T1000 (cell line): ENCODE measurements at regions not wholly inside any gene's neighbourhood (a gene's known extent, or its start where the extent isn't known, plus 50 kb on each side); places are given as distances from the start of the nearest gene placed in this dataset.

ENCODE experiments used
- DNase-seq: peaks from one replicate; lab custom pipeline; 2025; ENCODE audit warnings: mixed read lengths; lab: John Stamatoyannopoulos, UW

DNA sequence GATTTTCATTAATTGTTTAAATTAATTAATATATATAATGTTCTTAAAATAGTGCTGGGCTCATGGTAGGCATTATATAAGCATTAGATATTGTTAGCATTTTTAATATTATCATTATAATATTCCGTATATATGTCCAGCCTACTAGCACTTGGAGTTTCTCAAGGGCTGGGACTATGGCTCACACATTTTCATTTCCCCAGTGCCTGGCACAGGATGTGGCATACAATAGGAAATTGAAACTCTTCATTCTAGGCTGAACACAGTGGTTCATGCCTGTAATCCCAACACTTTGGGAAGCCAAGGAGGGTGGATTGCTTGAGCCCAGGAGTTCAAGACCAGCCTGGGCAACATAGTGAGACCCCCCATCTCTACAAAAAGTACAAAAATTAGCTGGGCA lies 170.4 kb downstream of the RSL24D1 start:
- DNase-seq, result no peak

DNA sequence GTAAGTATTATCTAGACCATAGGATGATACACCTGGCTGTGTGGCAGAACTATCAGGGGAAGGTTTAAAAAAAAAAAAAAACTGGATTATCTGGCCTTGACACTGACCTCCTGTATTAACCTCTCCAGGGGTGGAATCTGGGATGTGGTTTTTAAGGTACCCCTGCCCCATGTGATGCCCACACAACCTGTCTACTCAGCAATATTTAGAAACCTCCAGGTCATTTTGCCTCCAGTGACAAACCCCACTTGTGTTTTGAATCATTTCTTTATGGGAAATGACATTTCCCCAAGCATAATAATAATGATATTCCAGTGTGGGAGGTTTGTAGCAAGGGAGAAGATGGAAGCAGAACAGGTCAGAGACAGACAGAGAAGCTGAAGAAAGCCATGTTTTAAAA lies 179.1 kb downstream of the RSL24D1 start:
- DNase-seq, result no peak

DNA sequence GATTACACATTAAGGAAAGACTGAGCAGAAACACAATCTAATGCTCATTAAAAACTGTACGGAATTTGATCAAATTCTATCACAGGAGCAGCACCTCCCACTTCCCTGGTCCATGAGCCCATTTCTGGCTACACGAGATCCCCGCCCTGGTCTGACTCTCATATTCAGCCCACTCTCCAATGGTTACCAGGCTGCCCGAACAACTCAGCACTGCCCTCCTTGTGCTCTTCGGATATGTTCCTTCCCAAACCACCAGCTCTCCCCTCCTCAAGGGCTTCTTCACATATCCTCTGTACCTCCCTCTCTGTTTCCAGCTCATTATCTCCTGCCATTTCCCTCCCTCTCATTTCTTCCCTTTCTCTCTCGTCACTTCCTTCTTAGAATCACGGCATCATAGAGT lies 180.5 kb downstream of the RSL24D1 start:
- no peak for DNase-seq

DNA sequence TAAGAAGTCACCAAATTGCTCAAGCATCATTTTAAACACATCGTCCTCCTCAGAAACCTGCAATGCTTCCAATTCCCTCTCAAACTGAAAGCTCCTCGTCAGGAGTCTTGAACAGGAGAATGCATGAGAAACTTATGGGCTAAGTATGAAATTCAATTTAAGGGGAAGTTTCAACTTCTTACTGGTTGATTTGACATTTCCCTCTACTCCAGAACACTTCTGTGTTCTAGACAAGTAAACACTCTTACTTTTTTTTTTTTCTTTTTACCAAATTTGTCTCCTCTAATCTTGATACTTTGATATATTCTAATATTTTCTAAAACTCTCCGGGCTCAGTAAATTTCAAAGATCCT lies 181.7 kb downstream of the RSL24D1 start:
- DNase-seq, result no peak

DNA sequence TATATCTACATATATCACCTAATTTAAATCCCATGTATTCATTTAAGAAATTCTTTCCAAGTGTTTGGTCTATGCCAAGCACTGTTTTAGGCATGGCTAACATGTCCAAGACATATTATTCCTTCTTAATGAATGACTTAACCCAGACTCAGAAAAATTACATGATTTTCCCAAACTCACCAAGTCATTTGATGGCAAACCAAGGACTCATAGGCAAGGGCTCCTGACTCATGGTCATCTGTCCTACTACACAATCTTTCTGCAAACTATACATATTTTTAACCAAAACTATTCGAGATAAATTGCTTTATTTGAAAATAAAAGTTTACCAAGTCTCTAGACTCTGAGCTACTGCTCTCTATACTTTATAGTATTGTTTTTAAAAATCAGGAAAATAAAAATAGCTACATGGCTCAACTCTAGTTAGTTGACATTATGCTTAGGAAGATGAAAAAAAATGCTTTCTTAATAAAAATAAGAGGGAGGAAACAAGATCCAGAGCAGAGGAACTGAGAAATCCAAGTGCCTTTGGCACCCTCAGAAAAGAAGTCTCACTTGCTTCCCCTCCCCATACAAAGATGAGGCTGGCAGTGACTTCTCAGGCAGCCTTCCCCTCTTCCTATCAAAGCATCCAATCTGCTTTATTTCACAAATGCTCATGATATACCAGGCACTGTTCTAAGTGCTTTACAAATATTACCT lies 182.2 kb downstream of the RSL24D1 start:
- no peak for DNase-seq

DNA sequence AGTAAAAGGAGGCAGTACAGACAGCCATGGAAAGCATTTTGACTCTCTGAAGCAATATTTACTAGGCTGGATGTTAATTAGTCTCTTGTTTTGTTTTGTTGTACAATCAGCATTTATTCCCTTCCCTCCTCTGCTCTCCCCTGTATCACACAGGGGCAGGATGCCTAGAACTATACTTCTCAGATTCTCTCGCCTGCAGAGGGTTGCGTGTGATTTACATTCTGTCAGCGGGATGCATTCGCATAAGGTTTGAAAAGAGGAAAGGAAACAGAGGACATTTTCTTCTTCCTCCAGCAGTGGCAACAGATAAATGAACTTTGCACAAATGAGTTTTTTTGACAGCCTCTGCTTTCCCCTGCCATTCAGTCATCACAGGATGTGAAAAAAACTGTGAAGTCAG lies 188.3 kb downstream of the RSL24D1 start:
- DNase-seq, result no peak

DNA sequence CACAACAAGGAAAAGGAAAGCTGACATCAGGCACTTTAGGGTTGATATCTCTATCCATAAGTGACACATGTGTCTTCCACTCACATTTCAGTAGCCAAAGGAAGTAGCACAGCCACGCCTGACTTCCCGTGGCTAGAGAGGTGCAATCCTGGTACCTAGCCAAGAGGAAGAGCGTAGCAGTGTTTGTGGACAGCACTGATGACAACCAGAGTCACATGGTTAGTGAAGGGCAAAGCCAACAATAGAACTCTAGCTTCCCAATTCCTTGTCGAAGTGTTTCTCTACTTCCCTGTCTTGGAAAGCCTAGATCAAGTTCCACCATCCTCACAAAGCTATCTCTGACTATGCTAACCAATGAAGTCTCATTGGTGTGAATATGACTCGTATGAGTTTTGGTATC lies 189.2 kb downstream of the RSL24D1 start:
- no peak for DNase-seq

DNA sequence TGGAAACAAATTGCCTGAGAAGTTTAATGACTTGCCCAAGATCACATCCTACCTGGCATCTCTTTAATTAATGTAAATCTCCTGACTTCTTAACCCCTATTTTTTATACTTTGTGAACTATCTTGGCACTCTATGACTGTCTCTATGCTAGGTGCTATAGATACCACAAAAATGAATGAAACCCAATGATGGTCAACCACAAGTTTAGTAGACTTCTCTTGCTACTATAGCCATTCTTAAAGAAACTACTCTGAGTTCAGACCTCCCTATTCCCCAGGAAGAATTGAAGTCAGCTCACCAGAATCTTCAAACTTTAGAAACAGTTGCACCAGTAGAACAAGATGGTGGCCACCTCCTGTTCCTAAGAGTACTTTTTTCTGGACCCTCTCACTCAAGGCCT lies 191.1 kb downstream of the RSL24D1 start:
- no peak for DNase-seq

DNA sequence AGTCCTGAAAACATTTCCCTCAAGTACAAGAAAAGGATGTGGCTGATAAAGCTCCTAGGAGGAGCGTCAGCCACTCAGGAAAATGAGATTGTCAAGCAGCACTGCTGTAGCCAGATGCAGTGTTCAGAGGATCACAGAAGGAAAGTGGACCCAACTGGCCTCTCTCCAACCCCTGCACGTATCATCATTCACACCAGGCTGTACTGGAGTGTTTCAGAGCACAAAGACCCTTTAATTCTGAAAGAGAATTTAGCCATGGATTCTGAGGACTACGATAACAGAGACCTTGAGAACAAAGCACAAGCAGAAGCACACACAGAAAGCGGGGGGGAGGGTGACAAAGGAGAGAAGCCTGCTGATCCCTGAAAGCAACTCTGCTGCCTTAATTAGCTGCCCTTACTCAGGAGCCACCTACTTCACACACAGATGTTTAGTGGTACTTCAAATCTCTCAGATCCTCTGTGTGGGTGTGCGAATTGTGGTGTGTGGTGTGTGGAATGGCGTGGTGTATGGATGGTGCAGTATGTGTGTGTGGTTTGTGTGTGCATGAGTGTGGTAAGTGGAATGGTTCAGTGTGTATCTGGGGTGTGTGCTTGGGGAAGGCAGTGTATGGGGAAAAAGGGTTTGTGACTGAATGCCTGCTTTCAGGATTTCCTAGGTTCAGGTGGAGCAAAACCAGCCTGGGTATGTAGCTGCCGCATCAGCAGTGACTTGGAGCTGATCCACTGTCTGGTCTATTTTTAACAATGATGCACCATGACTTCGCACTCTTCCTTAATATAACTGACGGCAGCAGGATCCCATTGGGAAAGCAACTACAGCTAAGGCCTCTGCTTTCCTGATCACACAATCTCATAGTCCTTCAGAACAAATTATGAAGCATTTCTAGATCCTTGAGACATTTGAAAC lies 192.5 kb downstream of the RSL24D1 start:
- no peak for DNase-seq

DNA sequence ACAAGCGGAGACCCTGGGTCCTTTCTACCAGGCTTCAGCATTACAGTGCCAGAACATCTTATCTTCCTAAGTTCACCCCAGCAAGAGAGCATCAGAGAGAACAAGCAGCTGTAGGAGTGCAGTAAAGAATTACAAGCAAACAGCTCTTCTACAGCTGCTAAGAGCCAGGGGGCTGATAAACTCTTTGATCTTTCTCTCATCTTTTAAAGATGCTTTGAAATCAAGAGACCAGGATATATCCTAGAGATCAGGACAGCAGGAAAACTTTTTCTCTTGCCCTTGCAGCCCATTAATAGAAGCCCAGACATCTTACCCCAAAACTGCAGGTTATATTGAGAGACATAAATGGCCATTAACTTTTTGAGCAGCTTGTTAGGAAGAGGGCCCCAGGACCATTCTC lies 198.1 kb downstream of the RSL24D1 start:
- DNase-seq, result no peak

DNA sequence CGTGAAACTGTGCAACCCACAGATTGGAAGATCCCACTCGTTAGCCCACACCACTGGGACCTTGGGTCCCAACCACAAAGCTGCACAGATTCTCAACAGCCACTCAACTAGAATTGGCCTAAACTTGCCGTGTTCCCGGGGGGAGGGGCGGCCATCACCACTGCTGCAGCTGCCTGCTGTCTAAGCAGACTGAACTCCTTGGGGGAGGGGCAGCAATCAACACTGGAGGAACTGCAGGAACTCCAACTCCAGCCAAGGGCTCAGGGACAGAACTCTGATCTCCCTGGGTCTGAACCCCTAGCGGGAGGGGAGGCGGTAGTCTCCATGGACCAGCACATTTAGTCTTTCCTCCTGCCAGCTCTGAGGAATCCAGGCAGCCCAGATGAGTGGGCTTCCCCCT lies 205.9 kb downstream of the RSL24D1 start:
- no peak for DNase-seq

DNA sequence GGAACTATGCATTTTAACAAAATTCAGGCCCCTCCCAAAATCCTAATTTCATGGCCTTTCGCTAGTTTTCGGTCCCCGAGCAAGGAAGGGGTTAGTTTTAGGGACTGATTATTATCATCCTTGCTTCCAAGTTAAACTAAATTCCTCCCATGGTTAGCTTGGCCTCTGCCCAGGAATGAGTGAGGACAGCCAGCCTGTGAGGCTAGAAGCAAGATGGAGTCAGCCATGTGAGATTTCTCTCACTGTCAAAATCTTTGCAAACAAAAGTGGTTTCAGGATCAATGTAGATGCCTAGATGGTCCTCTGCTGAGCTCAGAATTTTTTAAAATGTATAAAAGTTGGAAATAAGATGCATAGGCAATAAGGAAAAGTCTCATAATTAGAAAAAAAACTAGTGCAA lies 208.9 kb downstream of the RSL24D1 start:
- no peak for DNase-seq

DNA sequence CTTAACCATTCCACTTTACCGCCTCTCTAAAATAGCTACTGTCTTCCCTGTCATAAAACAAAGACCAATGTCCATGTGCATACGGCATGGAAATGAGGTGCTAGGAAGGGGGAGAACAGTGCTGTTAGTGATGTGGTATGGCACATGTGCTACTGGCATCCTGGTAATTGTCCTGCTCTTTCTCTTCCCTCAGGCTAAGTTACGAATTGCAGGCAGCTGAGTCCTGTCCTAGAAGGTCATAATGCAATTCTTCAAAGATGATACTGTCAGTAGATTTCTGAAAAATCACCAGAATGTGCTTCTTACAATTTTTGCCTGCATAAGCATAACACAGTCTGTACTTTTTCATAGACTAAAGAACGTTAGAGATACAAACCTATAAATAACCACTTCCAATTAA lies 216.8 kb downstream of the RSL24D1 start:
- DNase-seq, result no peak

DNA sequence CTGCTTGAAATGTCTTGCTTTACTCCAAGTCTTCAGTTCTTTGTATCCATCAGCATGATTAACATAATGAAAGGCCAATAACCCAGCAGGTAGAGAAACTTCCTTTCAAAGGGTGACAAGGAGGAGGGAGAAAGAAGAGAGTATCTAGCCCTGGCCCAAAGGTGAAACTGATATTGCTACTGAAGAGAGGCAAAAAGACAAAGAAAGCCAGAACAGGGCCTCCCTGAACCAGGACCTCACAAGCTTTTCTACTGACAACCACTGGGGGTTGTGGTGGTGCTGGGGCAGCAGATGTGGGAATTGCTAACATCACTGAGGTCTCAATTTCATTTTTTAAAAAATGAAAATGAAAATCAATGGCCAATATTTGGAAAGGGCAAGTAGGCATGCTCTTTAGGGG lies 234.1 kb downstream of the RSL24D1 start:
- no peak for DNase-seq

DNA sequence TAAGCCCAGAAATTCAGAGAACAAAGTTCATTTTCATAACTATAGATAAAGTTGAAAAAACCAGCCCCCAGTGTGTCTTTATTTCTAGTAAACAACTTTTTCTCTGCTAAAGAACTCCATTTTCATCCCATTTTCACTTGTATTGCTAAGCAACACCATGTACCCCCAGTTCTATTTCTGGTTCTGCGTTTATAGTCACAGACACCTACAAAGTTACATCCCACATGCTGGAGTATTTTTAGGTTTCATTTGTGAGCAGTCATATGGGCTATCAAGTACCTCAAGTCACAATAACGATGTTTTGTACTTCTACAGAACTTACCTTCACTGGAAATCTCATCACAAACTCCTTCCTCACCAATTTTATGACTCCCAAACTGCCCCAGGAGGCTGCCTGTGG lies 236.5 kb downstream of the RSL24D1 start:
- DNase-seq, result no peak

DNA sequence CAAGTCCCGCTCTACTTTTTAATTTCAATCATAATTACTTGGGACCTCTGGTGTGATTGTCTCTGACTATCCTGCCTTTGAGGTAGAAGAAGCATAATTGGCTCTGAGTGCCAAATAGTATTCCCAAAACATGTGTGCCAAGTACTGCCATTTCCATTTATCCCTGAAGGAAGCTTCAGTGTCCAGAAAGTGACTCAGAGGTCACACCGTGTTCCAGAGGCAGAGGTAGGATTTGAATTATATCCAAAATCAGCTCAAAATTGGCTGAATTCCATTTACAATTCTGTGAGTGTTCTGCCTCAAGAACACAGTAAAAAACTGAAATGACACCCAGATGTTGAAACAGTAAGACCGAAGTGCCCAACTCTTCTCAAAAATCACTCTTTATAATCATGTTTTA lies 255.3 kb downstream of the RSL24D1 start:
- DNase-seq, result no peak

DNA sequence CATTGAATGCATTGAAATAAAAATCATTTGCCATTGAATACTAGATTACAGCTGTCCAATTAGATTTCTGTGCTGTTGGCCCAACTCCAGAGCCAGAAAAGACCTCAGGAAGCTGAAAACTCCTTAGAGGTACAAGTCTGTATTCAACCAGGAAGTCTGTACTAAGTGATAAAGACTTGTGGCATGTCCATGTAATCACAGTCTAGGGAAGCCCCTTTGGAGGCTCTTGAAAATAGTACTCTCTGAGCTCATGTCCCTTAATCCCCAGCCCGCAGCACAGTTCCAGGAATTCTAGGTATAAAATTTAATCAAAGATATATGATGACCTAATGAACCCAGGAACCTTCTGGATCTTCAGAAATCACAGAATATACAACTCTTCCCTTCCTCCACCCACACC lies 279.4 kb downstream of the RSL24D1 start:
- DNase-seq, result no peak

DNA sequence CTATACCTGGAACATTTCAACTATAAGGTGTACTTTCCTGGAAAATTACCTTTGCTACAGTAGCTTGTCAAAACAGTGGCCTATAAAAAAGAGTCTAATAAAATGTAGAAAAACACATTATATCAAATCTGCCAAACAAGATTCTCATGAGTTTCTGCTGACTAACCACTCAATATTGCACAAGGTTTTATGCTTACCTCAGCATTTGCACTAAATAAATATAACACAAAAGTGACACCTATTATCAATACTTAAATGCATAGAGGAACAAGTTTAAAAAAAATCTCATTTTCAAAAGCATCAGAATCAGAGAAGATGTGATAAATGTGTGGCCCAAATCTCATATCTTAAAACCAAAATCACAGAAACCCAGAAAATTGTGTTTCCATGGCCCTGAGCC lies 281.4 kb downstream of the RSL24D1 start:
- no peak for DNase-seq

DNA sequence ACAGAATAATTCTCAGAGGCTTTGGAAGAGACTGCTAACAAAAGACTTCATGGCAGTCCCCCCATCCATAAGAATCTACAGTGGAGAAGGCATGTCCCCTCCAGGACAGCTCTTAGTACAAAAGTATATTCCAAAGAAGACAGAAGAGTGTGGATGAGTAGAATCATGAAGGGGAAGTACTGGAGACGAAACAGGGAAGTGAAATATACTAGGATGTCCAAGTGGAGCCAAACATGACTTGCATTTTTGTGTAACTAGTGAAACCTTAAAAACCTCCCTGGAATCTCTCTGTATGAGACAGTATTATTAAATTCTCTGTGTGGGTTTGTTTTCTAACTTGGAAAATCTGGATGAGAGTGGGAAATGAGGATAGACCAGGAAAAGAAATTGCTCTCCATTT lies 312.4 kb downstream of the RSL24D1 start:
- DNase-seq, result no peak

DNA sequence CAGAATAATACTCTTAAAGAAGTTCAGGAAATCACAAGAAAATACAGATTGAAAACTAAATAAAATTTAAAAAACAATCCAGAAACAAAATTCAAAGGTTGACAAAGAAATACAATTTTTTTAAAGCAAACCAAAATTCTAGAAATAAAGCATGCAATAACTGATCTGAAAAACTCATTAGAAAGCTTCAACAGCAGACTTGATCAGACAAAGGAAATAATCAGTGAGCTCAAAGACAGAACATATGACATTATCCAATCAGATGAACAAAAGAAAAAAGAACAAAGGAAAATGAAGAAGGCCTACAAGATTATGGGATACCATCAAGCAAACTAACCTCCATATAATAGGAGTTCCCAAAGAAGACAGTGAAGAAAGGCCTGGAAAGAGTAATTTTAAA lies 336.8 kb downstream of the RSL24D1 start:
- DNase-seq, result no peak

DNA sequence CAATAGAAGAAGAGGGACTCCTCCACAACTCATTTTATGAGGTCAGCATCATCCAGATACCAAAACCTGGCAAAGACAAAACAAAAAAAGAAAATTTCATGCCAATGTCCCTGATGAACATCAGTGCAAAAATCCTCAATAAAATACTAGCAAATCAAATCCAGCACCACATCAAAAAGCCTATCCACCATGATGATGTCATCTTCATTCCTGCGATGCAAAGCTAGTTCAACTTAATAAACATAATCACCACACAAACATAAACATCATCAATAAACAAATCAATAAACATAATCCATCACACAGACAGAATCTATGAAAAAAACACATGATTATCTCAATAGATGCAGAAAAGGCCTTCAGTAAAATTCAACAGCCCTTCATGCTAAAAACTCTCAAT lies 342.1 kb downstream of the RSL24D1 start:
- DNase-seq, result no peak

DNA sequence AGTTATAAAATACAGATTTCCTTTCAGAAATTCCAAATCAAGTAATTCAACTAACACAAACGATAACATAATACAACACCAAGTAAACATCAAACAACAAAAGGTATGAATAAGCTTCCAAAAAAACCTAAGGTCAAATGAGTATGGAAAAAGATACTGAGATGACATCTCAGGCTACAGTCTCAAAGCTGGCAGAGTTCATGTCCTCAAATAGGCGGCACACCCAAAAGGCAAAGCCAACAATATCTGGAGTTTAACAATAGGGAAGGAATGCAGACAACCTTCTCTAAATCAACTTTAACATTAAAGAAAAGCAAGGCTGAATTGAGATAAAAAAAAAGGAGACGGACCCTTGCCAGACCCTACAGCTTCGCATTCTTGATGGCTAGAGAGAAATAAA lies 346.6 kb downstream of the RSL24D1 start:
- DNase-seq, result no peak

DNA sequence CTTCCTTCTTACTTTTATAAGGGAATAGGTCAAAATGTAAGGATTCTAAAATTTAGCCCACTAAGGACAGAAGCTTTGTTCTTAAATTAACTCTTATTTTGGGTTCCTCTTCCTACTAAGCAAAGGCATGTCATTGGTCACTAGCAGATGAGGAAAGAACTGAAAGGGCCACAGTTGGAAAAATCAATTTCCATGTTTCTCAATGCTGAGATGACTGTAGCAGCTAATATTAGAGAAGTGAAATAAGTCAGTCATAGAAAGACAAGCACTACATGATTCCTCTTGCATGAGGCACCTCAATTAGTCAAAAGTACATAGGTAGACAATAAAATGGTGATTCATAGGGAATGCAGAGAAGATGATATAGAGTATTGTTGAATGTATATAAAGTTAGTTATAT lies 353.7 kb downstream of the RSL24D1 start:
- no peak for DNase-seq
